ENCODE measurements at regions not wholly inside any gene's neighbourhood (a gene's known extent, or its start where the extent isn't known, plus 50 kb on each side); places are given as distances from the start of the nearest gene placed in this dataset.

DNA sequence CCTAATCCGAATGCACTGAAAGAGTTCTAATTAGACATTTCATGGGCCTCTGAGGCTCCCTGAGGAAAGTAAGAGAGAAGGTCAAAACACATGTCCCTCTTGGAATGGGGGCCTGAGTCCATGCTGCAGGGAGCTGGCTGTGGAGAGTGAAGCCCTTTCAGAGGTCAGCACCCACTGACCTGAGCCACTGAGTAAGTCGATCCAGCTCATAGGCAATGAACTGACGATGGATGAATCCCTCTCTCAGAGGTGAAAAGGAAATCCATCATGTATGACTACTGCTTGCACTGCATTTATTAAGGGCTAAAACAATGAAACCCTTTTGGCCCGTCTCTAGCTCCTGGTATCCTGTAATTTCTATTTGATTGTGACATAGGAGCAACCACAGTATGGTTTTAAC, 288.9 kb upstream of the VLDLR start:
- H3K4me3 ChIP-seq (ENCODE audit: low read length) = no peak overlapping the region
- no peak for DNase-seq (ENCODE audit: low read depth)
- TF ChIP-seq, protein P1, sequence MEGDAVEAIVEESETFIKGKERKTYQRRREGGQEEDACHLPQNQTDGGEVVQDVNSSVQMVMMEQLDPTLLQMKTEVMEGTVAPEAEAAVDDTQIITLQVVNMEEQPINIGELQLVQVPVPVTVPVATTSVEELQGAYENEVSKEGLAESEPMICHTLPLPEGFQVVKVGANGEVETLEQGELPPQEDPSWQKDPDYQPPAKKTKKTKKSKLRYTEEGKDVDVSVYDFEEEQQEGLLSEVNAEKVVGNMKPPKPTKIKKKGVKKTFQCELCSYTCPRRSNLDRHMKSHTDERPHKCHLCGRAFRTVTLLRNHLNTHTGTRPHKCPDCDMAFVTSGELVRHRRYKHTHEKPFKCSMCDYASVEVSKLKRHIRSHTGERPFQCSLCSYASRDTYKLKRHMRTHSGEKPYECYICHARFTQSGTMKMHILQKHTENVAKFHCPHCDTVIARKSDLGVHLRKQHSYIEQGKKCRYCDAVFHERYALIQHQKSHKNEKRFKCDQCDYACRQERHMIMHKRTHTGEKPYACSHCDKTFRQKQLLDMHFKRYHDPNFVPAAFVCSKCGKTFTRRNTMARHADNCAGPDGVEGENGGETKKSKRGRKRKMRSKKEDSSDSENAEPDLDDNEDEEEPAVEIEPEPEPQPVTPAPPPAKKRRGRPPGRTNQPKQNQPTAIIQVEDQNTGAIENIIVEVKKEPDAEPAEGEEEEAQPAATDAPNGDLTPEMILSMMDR (conservative IDR thresholded peaks at IDR 0.05; ENCODE audit: low read depth, low read length) = no peak

DNA sequence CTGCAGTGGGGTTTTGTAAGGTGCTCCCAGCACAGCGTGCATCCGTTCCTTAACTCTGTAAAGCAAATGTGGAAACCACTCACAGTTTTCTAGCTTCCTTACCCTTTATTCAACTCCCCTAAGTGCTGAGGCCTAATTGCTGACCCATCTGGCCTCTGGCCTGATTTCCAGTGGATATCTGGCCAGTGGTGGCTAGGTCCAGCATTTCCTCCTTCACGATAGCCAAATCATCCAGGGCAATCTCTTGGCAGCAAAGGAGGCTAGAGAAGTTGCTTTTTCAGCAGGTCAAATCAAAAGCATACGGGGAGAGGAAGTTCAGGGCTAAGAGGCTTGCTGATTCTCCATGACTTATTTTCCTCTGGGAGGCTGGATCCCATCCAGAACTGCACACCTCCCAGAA, 286.3 kb upstream of the VLDLR start:
- TF ChIP-seq, protein P1 (conservative IDR thresholded peaks at IDR 0.05; ENCODE audit: low read depth, low read length) = no peak
- no peak overlapping the region for H3K4me3 ChIP-seq (ENCODE audit: low read length)
- no peak for DNase-seq (ENCODE audit: low read depth)

DNA sequence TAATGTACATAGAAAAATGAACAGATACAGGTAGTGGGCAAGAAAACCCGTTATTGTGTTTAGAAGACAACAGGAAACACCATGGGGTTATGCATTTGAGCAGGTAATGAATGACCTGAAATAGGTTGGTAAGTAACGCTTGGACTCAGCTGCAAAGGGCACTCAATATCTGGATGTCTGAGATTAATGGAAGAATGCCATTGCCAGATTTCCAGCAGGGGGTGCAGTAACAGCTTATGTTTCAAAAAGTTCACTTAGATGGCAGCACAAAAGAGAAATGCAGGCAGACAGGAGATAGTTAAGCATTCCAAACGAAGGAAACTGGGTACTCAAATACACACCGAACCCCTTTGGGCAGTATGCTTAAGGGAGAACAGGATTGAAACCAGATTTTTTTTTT, 285.5 kb upstream of the VLDLR start:
- no peak overlapping the region for H3K4me3 ChIP-seq (ENCODE audit: low read length)
- TF ChIP-seq, protein P1 (conservative IDR thresholded peaks at IDR 0.05; ENCODE audit: low read depth, low read length) = peak; percentile 33
- DNase-seq (ENCODE audit: low read depth) = no peak

DNA sequence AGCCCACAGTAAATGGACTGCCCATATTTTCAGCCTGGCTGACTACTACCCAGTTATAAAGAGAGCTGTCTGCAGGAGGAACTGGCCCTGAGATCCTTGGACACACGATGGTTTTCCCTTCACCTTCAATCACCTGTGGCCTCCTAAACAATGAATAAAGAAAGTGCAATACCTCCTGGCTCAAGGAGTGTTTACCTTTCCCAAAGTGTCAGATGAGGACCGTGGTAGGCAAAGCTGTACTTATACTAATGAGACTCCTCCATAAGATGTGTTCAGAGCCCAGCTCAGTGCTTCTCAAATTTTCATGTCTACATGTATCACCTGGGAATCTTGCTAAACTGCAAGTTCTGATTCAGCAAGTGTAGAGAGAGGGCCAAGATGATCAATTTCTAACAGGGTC, 284.5 kb upstream of the VLDLR start:
- TF ChIP-seq, protein P1 (conservative IDR thresholded peaks at IDR 0.05; ENCODE audit: low read depth, low read length) = no peak
- no peak for DNase-seq (ENCODE audit: low read depth)
- no peak overlapping the region for H3K4me3 ChIP-seq (ENCODE audit: low read length)

GRCh38 chr9:2337627-2338026, 284.0 kb upstream of the VLDLR start:
- TF ChIP-seq, protein P1 (conservative IDR thresholded peaks at IDR 0.05; ENCODE audit: low read depth, low read length) = no peak
- DNase-seq (ENCODE audit: low read depth) = no peak
- H3K4me3 ChIP-seq (ENCODE audit: low read length) = no peak overlapping the region

DNA sequence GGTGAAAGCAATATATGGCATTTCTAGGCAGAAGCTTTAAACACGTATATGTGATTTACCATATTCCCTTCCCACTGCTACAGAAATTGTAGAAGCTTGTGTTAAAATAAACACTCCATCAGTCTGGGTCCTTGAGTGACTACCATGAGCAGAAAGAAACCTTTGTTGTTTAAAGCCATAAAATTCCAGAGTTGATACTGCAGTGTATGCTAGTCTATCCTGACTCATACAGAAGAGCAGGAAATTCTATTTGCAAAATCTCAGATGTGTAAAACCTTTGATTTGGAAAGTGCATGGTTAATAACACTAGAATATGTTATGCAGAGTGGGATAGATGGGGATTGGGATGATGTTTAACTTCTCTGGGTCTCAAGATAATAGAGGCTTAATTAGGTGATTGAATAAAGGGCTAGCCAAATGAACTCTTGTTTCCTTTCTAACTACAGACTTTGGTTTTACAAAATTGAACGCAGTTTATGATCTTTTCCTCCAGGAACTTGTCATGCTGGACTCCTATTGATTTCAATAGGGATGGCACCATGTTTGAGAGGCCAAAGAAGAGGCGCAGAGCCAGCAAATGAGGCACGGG, 282.7 kb upstream of the VLDLR start:
- DNase-seq (ENCODE audit: low read depth) = no peak
- no peak overlapping the region for H3K4me3 ChIP-seq (ENCODE audit: low read length)
- TF ChIP-seq, protein P1 (conservative IDR thresholded peaks at IDR 0.05; ENCODE audit: low read depth, low read length) = no peak

DNA sequence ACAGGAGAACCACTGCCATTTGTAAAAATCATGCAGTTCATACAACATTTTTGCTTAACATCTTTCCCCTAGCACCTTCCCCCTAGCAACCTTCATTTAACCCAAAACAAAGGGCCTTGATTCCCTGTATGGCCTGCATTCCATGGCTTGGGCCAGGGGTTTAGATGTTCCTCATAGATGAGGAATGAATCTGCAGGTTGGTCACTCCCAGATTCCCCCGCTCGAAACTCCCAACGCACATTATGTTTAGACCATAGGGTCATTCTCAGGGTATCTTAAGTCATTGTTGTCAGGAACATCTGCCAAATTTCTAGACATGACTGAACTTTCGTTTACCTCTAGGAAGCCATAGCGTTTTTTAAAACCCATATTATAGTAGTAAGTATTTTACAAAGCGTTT, 282.2 kb upstream of the VLDLR start:
- no peak for DNase-seq (ENCODE audit: low read depth)
- TF ChIP-seq, protein P1 (conservative IDR thresholded peaks at IDR 0.05; ENCODE audit: low read depth, low read length) = no peak
- H3K4me3 ChIP-seq (ENCODE audit: low read length) = no peak overlapping the region
